ACHN (cell line): ENCODE measurements at regions not wholly inside any gene's neighbourhood (a gene's known extent, or its start where the extent isn't known, plus 50 kb on each side); places are given as distances from the start of the nearest gene placed in this dataset.

Experiments used
- DNase-seq: peaks from one replicate; pipeline ENCODE4 v3.0.0-alpha.2; 2015
- in situ Hi-C: cut with HindIII; loops from 2 replicates; pipeline ENCODE4 v1.10.0; 2017; ENCODE audit warnings: low sequenced_read_pairs, low pct_ligation_motif_present, low pct_unique_long_range_greater_than_20kb

- in situ Hi-C loops = no loop called here
- DNase-seq = no peak
These were observed 80.5 kb upstream of the BTG1 start for GRCh38 chr12:92226071-92226661.

- in situ Hi-C loops = no loop called here
- no peak for DNase-seq
These were observed 79.2 kb upstream of the BTG1 start for GRCh38 chr12:92224685-92225331.

- in situ Hi-C loops = no loop called here
These were observed 77.8 kb upstream of the BTG1 start for GRCh38 chr12:92223481-92223880.

DNA sequence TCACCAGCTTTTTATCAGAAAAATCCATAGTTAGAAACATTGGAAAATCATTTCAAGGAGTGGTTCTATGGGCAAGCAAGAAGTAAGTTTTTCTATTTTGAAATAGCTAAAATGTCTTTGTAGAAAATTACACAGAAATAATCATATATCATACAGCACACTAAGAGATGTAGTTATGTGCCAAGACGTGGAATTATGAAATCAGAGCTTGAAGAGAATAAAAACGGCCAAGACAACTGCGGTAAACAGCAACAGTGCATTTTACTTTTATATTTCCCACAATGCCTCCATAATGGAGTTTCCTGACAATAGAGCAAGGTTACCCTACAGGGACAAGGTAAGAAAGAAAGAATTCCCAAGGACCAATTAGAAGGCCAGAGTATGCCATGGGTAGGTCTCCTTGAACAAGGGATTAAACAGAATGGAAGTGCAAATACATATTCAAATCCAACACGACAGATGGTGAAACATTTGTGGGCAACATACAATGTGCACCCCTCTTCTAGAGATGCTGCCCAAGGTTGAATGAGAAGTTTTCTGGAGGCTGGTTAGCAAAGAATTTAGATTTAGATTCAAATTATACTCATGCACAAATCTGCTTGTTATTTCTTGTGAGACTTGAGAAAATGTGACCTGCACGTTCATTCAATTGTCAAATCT lies 76.1 kb upstream of the BTG1 start:
- no peak for DNase-seq
- in situ Hi-C loops = no loop called here

More at GRCh38 chr12:92223481-92223880, 77.8 kb upstream of the BTG1 start:
- no peak for DNase-seq

DNA sequence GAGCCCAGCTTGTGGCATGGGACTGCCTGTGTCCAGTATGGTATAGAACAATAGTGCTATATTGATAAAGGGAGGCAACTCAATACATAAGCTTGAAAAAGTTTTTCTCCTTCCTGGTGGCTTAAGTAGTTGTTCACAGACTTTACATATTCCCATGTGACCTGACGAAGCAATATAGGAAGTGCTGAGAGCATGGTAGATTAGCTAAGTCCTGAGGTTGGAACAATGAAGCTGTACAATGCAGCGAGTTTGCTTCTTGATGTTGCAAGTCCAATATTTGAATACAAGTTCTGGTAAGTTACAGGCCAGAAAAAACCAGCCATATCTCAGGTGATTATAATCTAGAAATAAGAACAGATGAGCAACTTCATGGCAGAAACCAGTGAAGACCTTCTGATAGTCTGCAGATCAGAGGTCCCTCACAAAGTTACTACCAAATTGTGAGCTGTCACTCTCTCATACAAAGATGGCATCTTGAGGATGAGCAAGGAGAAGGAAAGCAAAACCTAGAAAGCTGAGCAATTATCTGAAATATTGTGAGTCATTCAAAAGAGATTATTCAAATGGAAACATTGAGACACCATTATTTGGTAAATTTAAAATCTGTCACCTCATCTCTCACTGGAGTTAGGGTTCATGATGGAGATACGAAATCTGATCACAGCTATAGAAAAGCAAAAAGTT lies 72.9 kb upstream of the BTG1 start:
- in situ Hi-C loops = no loop called here
- no peak for DNase-seq

DNA sequence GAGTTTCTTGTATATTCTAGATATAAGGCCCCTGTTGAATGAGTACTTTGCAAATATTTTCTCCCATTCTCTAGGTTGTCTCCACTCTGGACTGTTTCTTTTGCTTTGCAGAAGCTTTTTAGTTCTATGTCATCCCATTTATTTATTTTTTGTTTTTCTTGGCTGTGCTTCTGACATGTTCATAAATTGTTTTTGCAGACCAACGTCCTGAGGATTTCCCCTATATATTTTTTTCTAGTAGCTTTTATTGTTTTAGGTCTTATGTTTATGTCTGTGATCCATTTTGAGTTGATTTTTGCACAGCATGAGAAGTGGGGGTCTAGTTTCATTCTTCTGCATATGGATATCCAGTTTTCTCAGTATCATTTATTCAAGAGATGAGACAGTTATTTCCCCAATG lies 70.4 kb upstream of the BTG1 start:
- in situ Hi-C loops = no loop called here
- no peak for DNase-seq

GRCh38 chr12:92215358-92215757 lies 69.7 kb upstream of the BTG1 start:
- DNase-seq = no peak
- in situ Hi-C loops = no loop called here

DNA sequence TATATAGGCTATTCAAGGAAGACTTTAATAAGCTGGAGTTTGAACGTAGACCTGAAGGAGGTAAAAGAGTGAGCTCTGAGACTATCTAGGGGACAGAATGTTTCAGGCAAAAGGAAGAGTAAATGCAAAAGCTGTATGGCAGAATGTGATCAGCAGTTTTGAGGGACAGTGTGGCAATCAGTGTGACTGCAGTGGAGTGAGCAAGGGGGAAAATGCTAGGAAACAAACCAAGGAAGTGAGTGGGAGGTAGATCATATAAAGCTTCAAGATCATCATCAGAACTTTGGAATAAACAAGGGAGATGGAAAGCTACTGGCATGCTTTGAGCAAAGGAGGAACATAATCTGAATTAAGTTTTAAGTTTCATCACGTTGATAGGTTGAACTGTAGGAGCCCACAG lies 67.5 kb upstream of the BTG1 start:
- DNase-seq = no peak
- in situ Hi-C loops = no loop called here

- no peak for DNase-seq
- in situ Hi-C loops = no loop called here
These were observed 64.4 kb upstream of the BTG1 start for GRCh38 chr12:92210071-92210470.

DNA sequence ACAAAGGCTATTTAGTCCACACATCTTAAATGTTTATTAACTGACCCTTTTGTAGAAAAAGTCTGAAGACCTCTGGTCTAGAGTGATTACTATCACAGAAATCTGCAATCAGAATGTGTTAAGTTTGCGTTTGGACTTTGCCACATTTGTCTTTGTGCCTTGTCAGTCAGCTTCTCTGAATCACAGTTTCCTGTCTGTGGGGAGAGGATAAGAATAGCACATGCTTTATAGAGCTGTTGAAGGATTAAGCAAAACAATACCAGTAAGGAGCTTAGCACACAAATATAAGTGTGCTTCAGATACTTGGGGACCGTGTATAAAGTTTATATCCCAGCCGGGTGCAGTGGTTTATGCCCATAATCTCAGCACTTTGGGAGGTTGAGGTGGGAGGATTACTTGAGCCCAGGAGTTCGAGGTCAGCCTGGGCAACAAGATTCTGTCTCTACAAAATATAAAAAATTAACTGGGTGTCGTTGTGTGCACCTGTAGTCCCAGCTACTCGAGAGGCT lies 63.0 kb upstream of the BTG1 start:
- no peak for DNase-seq
- in situ Hi-C loops = no loop called here

GRCh38 chr12:92206596-92206995 lies 61.0 kb upstream of the BTG1 start:
- in situ Hi-C loops = no loop called here
- no peak for DNase-seq

DNA sequence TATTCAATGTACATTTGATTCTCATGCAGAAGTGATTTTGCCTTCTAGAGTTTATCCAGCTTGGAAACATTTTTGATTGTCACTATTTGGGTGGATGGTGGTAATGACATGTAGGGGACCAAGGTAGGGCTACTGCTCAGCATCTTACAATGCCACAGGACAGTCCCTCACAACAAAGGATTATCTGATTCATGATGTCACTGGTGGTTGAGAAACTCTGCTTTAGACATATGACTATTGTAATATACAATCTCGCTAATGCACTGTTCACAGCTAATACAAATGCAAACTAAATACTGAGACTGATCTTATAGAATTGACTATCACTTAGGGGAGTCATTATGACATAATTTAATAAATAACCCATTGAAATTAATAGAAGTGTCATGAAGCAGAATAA lies 60.4 kb upstream of the BTG1 start:
- DNase-seq = no peak
- in situ Hi-C loops = no loop called here

DNA sequence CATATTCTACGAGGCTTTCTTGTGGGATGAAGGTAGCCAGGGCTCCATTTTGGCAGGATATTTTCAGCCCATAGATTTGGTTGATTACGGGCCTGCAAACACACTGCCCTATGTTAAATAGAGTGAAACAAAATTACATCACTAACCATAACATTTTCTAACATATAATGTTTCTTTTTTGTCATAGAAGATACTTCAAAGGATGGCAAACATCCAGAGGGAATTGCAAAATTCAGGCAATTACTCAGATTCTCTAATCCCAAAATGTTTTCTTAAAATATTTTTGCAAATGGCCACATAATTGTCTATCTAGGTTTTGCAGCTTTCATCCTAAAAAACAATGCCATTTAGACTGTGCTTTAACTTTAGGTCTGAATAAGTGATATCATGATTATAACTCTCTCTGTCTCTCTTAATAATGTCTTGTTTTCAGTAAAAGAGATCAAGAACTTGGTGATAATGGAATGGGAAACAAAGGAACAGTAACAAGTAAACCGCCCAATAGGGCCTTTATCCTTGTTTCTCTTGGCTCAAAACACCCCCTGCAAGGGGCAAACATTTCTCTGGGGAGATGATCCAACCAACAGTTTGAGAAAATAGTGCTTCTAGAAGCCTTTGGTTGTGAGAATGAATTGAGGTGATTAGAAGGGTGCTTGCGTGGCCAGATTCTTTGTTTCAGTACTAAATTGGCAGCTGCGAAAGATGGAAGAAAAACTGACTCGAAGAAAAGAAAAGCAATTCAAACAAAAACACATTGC lies 54.4 kb upstream of the BTG1 start:
- no peak for DNase-seq
- in situ Hi-C loops = no loop called here

DNA sequence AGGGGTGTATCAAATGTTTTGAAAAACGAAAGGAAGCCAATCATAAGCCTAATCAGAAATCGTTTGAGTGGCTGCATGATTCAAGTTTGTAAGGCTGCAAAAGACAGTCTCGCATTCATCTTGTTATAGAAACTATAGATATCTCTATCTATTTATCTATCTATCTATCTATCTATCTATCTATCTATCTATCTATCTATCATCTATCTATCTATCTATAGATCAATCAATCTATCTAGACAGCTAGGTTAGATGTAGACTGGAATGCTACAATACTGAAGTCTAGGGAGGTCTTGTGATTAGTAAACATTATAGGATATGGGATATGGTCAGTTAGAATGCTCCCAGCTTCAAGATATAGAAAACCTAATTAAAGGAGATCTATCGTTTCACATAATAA lies 52.2 kb upstream of the BTG1 start:
- in situ Hi-C loops = no loop called here
- no peak for DNase-seq

DNA sequence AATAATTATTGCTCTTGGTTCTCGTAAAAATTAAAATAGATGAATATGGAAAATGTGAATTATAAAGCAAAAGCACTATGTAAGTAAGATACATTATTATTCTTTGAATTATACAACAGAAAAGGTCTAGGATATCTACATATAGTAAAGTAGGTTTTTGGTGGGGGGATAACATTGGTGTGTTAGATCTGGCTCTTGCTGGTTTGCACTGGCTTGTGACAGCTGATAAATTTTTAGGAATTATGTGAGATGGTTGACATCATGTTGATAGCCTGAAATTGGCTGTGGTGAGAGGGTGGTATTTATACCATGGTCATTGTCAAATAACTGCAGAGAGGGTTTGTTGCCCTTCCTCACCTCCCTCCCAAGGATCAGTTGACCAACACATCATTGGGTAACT lies 50.7 kb upstream of the BTG1 start:
- DNase-seq = no peak
- in situ Hi-C loops = no loop called here
